ENCODE measurements at regions not wholly inside any gene's neighbourhood (a gene's known extent, or its start where the extent isn't known, plus 50 kb on each side); places are given as distances from the start of the nearest gene placed in this dataset.

DNA sequence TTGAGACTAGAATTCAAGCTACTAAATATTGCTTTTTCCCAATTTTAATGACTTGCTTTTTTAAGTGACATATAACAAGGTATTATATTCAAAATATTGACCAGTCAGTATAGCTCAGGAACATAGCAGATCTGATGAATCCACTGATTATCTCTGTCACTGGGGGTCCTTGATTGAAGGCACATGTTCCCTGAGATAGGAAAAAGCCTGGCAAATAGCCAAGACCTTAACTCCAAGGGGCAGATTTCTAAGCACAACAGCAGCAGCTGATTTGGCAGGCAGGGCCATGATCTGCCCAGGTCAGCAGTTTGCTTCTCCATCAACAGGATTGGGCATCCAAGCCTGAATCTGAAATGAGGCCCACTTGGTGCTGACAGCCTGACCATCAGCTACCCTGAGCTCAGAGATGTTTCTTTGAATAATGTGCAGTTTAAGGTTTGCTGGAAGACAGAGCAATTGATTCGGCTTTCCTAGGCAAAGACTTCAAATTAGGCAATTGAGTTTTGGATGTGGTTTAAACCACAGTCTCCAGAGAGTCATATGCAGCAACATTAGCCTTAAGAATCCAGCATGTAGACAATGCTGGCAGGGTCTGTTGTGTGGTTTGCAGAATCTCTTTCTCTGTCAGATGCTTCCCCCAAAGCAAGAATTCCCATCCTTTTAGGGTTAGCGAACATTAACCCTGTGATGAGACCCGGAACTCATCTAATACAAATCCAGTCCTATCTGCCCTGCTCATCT, 352.6 kb downstream of the ADRA2A start:
- no peaks in the 10 kb centered on the region for H3K36me3 ChIP-seq (replicated peaks in 1 of 2; ENCODE audit: control extremely low read depth in 1 of 2, control insufficient read depth in 1 of 2, extremely low read depth in 1 of 2, insufficient read depth in 2 of 2, low read length in 1 of 2)
- no peak overlapping the region for H3K27ac ChIP-seq (ENCODE audit: low read length in 2 of 2)
- no peaks in the 10 kb centered on the region for H3K4me1 ChIP-seq (ENCODE audit: control insufficient read depth in 2 of 2, insufficient read depth in 2 of 2, low read length in 2 of 2)
- H3K27me3 ChIP-seq (replicated peaks in 1 of 4; ENCODE audit: control extremely low read depth in 1 of 4, control insufficient read depth in 3 of 4, insufficient read depth in 4 of 4, low read length in 3 of 4), result no peaks in the 10 kb centered on the region
- DNase-seq (no peak), ATAC-seq (ENCODE audit: low read depth) (no peak)
- no peaks in the 10 kb centered on the region for H4K20me1 ChIP-seq (ENCODE audit: control insufficient read depth, insufficient read depth, low read length, poor library complexity, severe bottlenecking)
- H3K27me3 Mint-ChIP-seq, result no peaks in the 10 kb centered on the region
- H3K4me1 Mint-ChIP-seq, result no peaks in the 10 kb centered on the region
- intact Hi-C loops (cut with micrococcal nuclease), result no loop called here
- H3K9me3 ChIP-seq (ENCODE audit: control extremely low read depth in 1 of 3, control insufficient read depth in 2 of 3, insufficient read depth in 1 of 3, low read length in 2 of 3), result no peaks in the 10 kb centered on the region
- no peaks in the 10 kb centered on the region for H3K79me2 ChIP-seq (ENCODE audit: control insufficient read depth, insufficient read depth, low read length)
- H3K4me3 Mint-ChIP-seq, result no peak overlapping the region
- WGBS (ENCODE audit: insufficient coverage), result no CpG with 5 or more reads among the region's 3 CpGs
- H3K27ac Mint-ChIP-seq, result no peak overlapping the region
- H3K4me3 ChIP-seq (ENCODE audit: control extremely low read depth in 1 of 5, extremely low read depth in 1 of 5, insufficient read depth in 1 of 5, low read depth in 2 of 5, low read length in 4 of 5), result no peak overlapping the region
- no peak overlapping the region for H3K9ac ChIP-seq (ENCODE audit: low read length)
- ChIA-PET CTCF (no interaction called here), POLR2A (no interaction called here)
- H3K9me3 Mint-ChIP-seq (ENCODE audit: insufficient read depth), result no peaks in the 10 kb centered on the region
- H3K4me2 ChIP-seq (replicated peaks; ENCODE audit: low read depth, low read length, poor library complexity, severe bottlenecking), result no peak overlapping the region
- no peak overlapping the region for H2AFZ ChIP-seq (ENCODE audit: insufficient read depth, low read depth, low read length, poor library complexity, severe bottlenecking)
- no peak for TF ChIP-seq CTCF (IDR thresholded peaks at IDR 0.05)
- TF ChIP-seq EZH2 (IDR thresholded peaks at IDR 0.05; ENCODE audit: borderline replicate concordance, insufficient read depth, low read depth, low read length, poor library complexity, severe bottlenecking), result no peak

GRCh38 chr10:111430070-111430469, 353.2 kb downstream of the ADRA2A start:
- Histone ChIP-seq H3K4me3 (ENCODE audit: control extremely low read depth in 1 of 5, extremely low read depth in 1 of 5, insufficient read depth in 1 of 5, low read depth in 2 of 5, low read length in 4 of 5) (no peak overlapping the region), H3K79me2 (ENCODE audit: control insufficient read depth, insufficient read depth, low read length) (no peaks in the 10 kb centered on the region), H2AFZ (ENCODE audit: insufficient read depth, low read depth, low read length, poor library complexity, severe bottlenecking) (no peak overlapping the region), H3K4me1 (ENCODE audit: control insufficient read depth in 2 of 2, insufficient read depth in 2 of 2, low read length in 2 of 2) (no peaks in the 10 kb centered on the region), H3K4me2 (replicated peaks; ENCODE audit: low read depth, low read length, poor library complexity, severe bottlenecking) (no peak overlapping the region), H3K27ac (ENCODE audit: low read length in 2 of 2) (no peak overlapping the region), H3K9me3 (ENCODE audit: control extremely low read depth in 1 of 3, control insufficient read depth in 2 of 3, insufficient read depth in 1 of 3, low read length in 2 of 3) (no peaks in the 10 kb centered on the region), H4K20me1 (ENCODE audit: control insufficient read depth, insufficient read depth, low read length, poor library complexity, severe bottlenecking) (no peaks in the 10 kb centered on the region), H3K36me3 (replicated peaks in 1 of 2; ENCODE audit: control extremely low read depth in 1 of 2, control insufficient read depth in 1 of 2, extremely low read depth in 1 of 2, insufficient read depth in 2 of 2, low read length in 1 of 2) (no peaks in the 10 kb centered on the region), H3K27me3 (replicated peaks in 1 of 4; ENCODE audit: control extremely low read depth in 1 of 4, control insufficient read depth in 3 of 4, insufficient read depth in 4 of 4, low read length in 3 of 4) (no peaks in the 10 kb centered on the region), H3K9ac (ENCODE audit: low read length) (no peak overlapping the region)
- ATAC-seq (ENCODE audit: low read depth) (no peak), DNase-seq (no peak)
- ChIA-PET CTCF (no interaction called here), POLR2A (no interaction called here)
- H3K27ac Mint-ChIP-seq, result no peak overlapping the region
- no peaks in the 10 kb centered on the region for H3K27me3 Mint-ChIP-seq
- H3K9me3 Mint-ChIP-seq (ENCODE audit: insufficient read depth), result no peaks in the 10 kb centered on the region
- H3K4me1 Mint-ChIP-seq, result no peaks in the 10 kb centered on the region
- WGBS (ENCODE audit: insufficient coverage), result 89% methylated on average over 1 of the region's 1 CpG
- TF ChIP-seq CTCF (IDR thresholded peaks at IDR 0.05) (no peak), EZH2 (IDR thresholded peaks at IDR 0.05; ENCODE audit: borderline replicate concordance, insufficient read depth, low read depth, low read length, poor library complexity, severe bottlenecking) (no peak)
- intact Hi-C loops (cut with micrococcal nuclease), result no loop called here
- no peak overlapping the region for H3K4me3 Mint-ChIP-seq
